A549 (cell line): ENCODE measurements at regions not wholly inside any gene's neighbourhood (a gene's known extent, or its start where the extent isn't known, plus 50 kb on each side); places are given as distances from the start of the nearest gene placed in this dataset.
A peak's percentile ranks its signal among the peaks of the same experiment; 100 is the strongest.

ENCODE experiments used
- ATOH8 ChIP-seq: fragments of 250-450 bp; sonication (Bioruptor Pico); IDR thresholded peaks from 2 replicates; pipeline ENCODE4 v1.5.0; 2020; ENCODE audit warnings: low read depth, mild to moderate bottlenecking, moderate library complexity
- BHLHE40 ChIP-seq: IDR thresholded peaks from 2 replicates; pipeline ENCODE4 v1.6.1; 2012; ENCODE audit warnings: low read depth, low read length, inconsistent platforms
- CBX2 ChIP-seq: fragments of 200-600 bp; sonication (generic); IDR thresholded peaks from 2 replicates; pipeline ENCODE4 v1.6.1; 2016; ENCODE audit warnings: low read depth, mild to moderate bottlenecking, borderline replicate concordance
- CEBPB ChIP-seq, 2 experiments: fragments of >200 bp in 1 of 2; sonication (Bioruptor Twin) in 1 of 2; formaldehyde crosslinking in 1 of 2; IDR thresholded peaks; 2 replicates each; pipeline ENCODE4 v1.6.1; 2012 to 2016
- CHD2 ChIP-seq: fragments of 150-350 bp; IDR thresholded peaks from 2 replicates; pipeline ENCODE4 v1.6.1; 2014; ENCODE audit warnings: low read length; ENCODE audit not compliant: partially characterized antibody
- CTCF ChIP-seq: fragments of >200 bp; sonication (Bioruptor Twin); formaldehyde crosslinking; IDR thresholded peaks from 3 replicates; pipeline ENCODE4 v1.5.1; 2016
- E2F6 ChIP-seq: IDR thresholded peaks from 2 replicates; pipeline ENCODE4 v1.6.1; 2012; ENCODE audit warnings: low read depth, borderline replicate concordance
- ELK1 ChIP-seq: fragments of 150-350 bp; IDR thresholded peaks from 2 replicates; pipeline ENCODE4 v1.6.1; 2014; ENCODE audit warnings: low read depth, mild to moderate bottlenecking, low read length
- EP300 ChIP-seq, 2 experiments: fragments of >200 bp; sonication (Bioruptor Twin); formaldehyde crosslinking; IDR thresholded peaks; 2 replicates in 1 of 2; 3 replicates in 1 of 2; pipeline ENCODE4 v1.6.1; 2016 to 2017
- ESRRA ChIP-seq: fragments of 150-350 bp; IDR thresholded peaks from 2 replicates; pipeline ENCODE4 v1.6.1; 2014; ENCODE audit warnings: mild to moderate bottlenecking, low read length, borderline replicate concordance
- FOSB ChIP-seq: fragments of 250-450 bp; sonication (Bioruptor Pico); IDR thresholded peaks from 2 replicates; pipeline ENCODE4 v1.5.0; 2020; ENCODE audit warnings: mild to moderate bottlenecking, moderate library complexity
- FOSL2 ChIP-seq, 2 experiments: fragments of 450-650 bp in 1 of 2; fragments of >200 bp in 1 of 2; sonication (Bioruptor Twin) in 1 of 2; formaldehyde crosslinking; IDR thresholded peaks; 2 replicates each; pipeline versions ENCODE4 v1.5.0 to v1.6.1; 2016 to 2020; ENCODE audit warnings: mild to moderate bottlenecking in 1 of 2, moderate library complexity in 1 of 2
- FOXS1 ChIP-seq: fragments of 250-450 bp; sonication (Bioruptor Pico); IDR thresholded peaks from 2 replicates; pipeline ENCODE4 v1.5.0; 2020; ENCODE audit warnings: mild to moderate bottlenecking, moderate library complexity
- HDAC2 ChIP-seq: fragments of 200-600 bp; sonication (generic); IDR thresholded peaks from 2 replicates; pipeline ENCODE4 v1.6.1; 2016
- HES2 ChIP-seq: fragments of >200 bp; sonication (Bioruptor Twin); formaldehyde crosslinking; IDR thresholded peaks from 2 replicates; pipeline ENCODE4 v1.6.1; 2016
- HEYL ChIP-seq: fragments of 250-450 bp; sonication (Bioruptor Pico); IDR thresholded peaks from 2 replicates; pipeline ENCODE4 v1.8.0; 2021; ENCODE audit warnings: mild to moderate bottlenecking, moderate library complexity
- HOXA7 ChIP-seq: fragments of 250-450 bp; sonication (Bioruptor Pico); IDR thresholded peaks from 2 replicates; pipeline ENCODE4 v1.5.0; 2020; ENCODE audit warnings: mild to moderate bottlenecking, moderate library complexity
- HOXB5 ChIP-seq: fragments of 250-450 bp; sonication (Bioruptor Pico); IDR thresholded peaks from 2 replicates; pipeline ENCODE4 v1.5.0; 2020; ENCODE audit warnings: mild to moderate bottlenecking, moderate library complexity
- JUN ChIP-seq, 2 experiments: fragments of >200 bp; sonication (Bioruptor Twin); formaldehyde crosslinking; IDR thresholded peaks; 2 replicates in 1 of 2; 3 replicates in 1 of 2; pipeline ENCODE4 v1.6.1; 2016 to 2017
- JUNB ChIP-seq: fragments of >200 bp; sonication (Bioruptor Twin); formaldehyde crosslinking; IDR thresholded peaks from 2 replicates; pipeline ENCODE4 v1.6.1; 2016
- KDM1A ChIP-seq: fragments of 200-600 bp; sonication (generic); IDR thresholded peaks from 2 replicates; pipeline ENCODE4 v1.6.1; 2016; ENCODE audit warnings: low read depth, mild to moderate bottlenecking
- MAFK ChIP-seq: fragments of 450-650 bp; IDR thresholded peaks from 2 replicates; pipeline ENCODE4 v1.6.1; 2014; ENCODE audit not compliant: partially characterized antibody
- MAX ChIP-seq: IDR thresholded peaks from 2 replicates; pipeline ENCODE4 v1.6.1; 2012
- MAZ ChIP-seq: fragments of 150-350 bp; IDR thresholded peaks from 2 replicates; pipeline ENCODE4 v1.6.1; 2014; ENCODE audit warnings: antibody characterized with exemption, low read depth, low read length, borderline replicate concordance
- NPAS2 ChIP-seq: fragments of 250-450 bp; sonication (Bioruptor Pico); IDR thresholded peaks from 2 replicates; pipeline ENCODE4 v1.8.0; 2022; ENCODE audit warnings: mild to moderate bottlenecking, moderate library complexity, borderline replicate concordance
- NR3C1 ChIP-seq: fragments of >200 bp; sonication (Bioruptor Twin); formaldehyde crosslinking; IDR thresholded peaks from 3 replicates; pipeline ENCODE4 v1.6.1; 2017
- PBX3 ChIP-seq: IDR thresholded peaks from 2 replicates; pipeline ENCODE4 v1.6.1; 2012
- PHF8 ChIP-seq: fragments of 200-600 bp; sonication (generic); IDR thresholded peaks from 2 replicates; pipeline ENCODE4 v1.6.1; 2016; ENCODE audit warnings: low read depth, mild to moderate bottlenecking, antibody characterized with exemption, moderate library complexity, borderline replicate concordance
- POLR2A ChIP-seq: IDR thresholded peaks from 2 replicates; pipeline ENCODE4 v1.6.1; 2012; ENCODE audit warnings: mild to moderate bottlenecking, low read length
- POLR2AphosphoS2 ChIP-seq: conservative IDR thresholded peaks from 2 replicates; pipeline ENCODE4 v1.6.1; 2012; ENCODE audit warnings: low read length, improper control_type of control experiment, inconsistent platforms
- RAD21 ChIP-seq, 2 experiments: fragments of >200 bp in 1 of 2; sonication (Bioruptor Twin) in 1 of 2; formaldehyde crosslinking in 1 of 2; IDR thresholded peaks in 1 of 2; conservative IDR thresholded peaks in 1 of 2; 2 replicates in 1 of 2; 3 replicates in 1 of 2; pipeline ENCODE4 v1.6.1; 2012 to 2018; ENCODE audit warnings: inconsistent platforms in 1 of 2
- RARB ChIP-seq: fragments of 250-450 bp; sonication (Bioruptor Pico); IDR thresholded peaks from 2 replicates; pipeline ENCODE4 v1.8.0; 2021; ENCODE audit warnings: mild to moderate bottlenecking, moderate library complexity
- RCOR1 ChIP-seq: fragments of 150-350 bp; IDR thresholded peaks from 2 replicates; pipeline ENCODE4 v1.6.1; 2014; ENCODE audit warnings: antibody characterized with exemption, low read length, low read depth
- RNF2 ChIP-seq: fragments of 200-600 bp; sonication (generic); IDR thresholded peaks from 2 replicates; pipeline ENCODE4 v1.6.1; 2016; ENCODE audit warnings: low read depth, mild to moderate bottlenecking, antibody characterized with exemption, moderate library complexity, borderline replicate concordance
- SREBF2 ChIP-seq: fragments of 450-650 bp; IDR thresholded peaks from 2 replicates; pipeline ENCODE4 v1.6.1; 2014; ENCODE audit warnings: mild to moderate bottlenecking, moderate library complexity
- TP53 ChIP-seq: fragments of 250-450 bp; sonication (Bioruptor Pico); IDR thresholded peaks from 2 replicates; pipeline ENCODE4 v1.5.0; 2021; ENCODE audit warnings: mild to moderate bottlenecking, moderate library complexity
- USF2 ChIP-seq: fragments of 450-650 bp; IDR thresholded peaks from 2 replicates; pipeline ENCODE4 v1.6.1; 2014; ENCODE audit warnings: antibody characterized with exemption
- ZFP36 ChIP-seq: fragments of 450-650 bp; IDR thresholded peaks from 2 replicates; pipeline ENCODE4 v1.6.1; 2014; ENCODE audit warnings: borderline replicate concordance; ENCODE audit not compliant: partially characterized antibody
- ZNF302 ChIP-seq: fragments of 250-450 bp; sonication (Bioruptor Pico); IDR thresholded peaks from 2 replicates; pipeline ENCODE4 v1.9.0; 2021; ENCODE audit warnings: inconsistent platforms, mild to moderate bottlenecking, moderate library complexity
- ZSCAN20 ChIP-seq: fragments of 250-450 bp; sonication (Bioruptor Pico); IDR thresholded peaks from 2 replicates; pipeline ENCODE4 v1.8.0; 2022; ENCODE audit warnings: mild to moderate bottlenecking, moderate library complexity

GRCh38 chr7:130838738-130839137 lies 104.7 kb upstream of the KLF14 start (continued):
- TF ChIP-seq HEYL (CRISPR knock-in tag) (no peak), CEBPB (IDR thresholded peaks at IDR 0.05) (peak; percentile 54 to 87), PHF8 (no peak), JUNB (peak; percentile 98), FOSL2 (IDR thresholded peaks at IDR 0.05) (peak; percentile 95), FOSL2 (CRISPR knock-in tag; IDR thresholded peaks at IDR 0.05) (peak; percentile 93), MAZ (no peak), HES2 (no peak), HOXA7 (CRISPR knock-in tag) (no peak), EP300 (IDR thresholded peaks at IDR 0.05) (peak; percentile 61 to 78; a peak in 2 of 5 replicates), MAX (peak; percentile 80), ZSCAN20 (CRISPR knock-in tag) (no peak), RARB (no peak), RNF2 (no peak), CBX2 (no peak), NR3C1 (no peak), POLR2AphosphoS2 (no peak), NPAS2 (no peak), ZNF302 (CRISPR knock-in tag) (no peak), JUN (IDR thresholded peaks at IDR 0.05) (peak; percentile 65 to 76; a peak in 4 of 5 replicates), FOXS1 (CRISPR knock-in tag) (no peak), CHD2 (no peak), HDAC2 (no peak), FOSB (CRISPR knock-in tag) (no peak), CTCF (no peak), ELK1 (no peak), POLR2A (no peak), E2F6 (no peak), RCOR1 (0 out of 2 replicates have a peak, but pooled peaks have one; percentile 38), KDM1A (no peak), ATOH8 (CRISPR knock-in tag) (no peak), BHLHE40 (no peak), HOXB5 (CRISPR knock-in tag) (no peak), RAD21 (conservative IDR thresholded peaks at IDR 0.05 in 1 of 2, IDR thresholded peaks at IDR 0.05 in 1 of 2) (0 out of 5 replicates have a peak, but pooled peaks have one; percentile 17 to 24), TP53 (CRISPR knock-in tag) (no peak), SREBF2 (no peak), MAFK (no peak), ZFP36 (no peak), PBX3 (peak; percentile 46; the same call in 1 of the 2 replicates), USF2 (no peak), ESRRA (no peak)
